SK-N-SH (cell line): ENCODE measurements at regions not wholly inside any gene's neighbourhood (a gene's known extent, or its start where the extent isn't known, plus 50 kb on each side); places are given as distances from the start of the nearest gene placed in this dataset.

Source experiments
- CTCF ChIA-PET: fragments of 300-600, 350-600 bp; formaldehyde crosslinking; extraction: SDS; loops from one replicate; lab custom pipeline; 2021; lab: Yijun Ruan, JAX
- POLR2A ChIA-PET: fragments of 350-600 bp; sonication (Branson Sonifier 250); formaldehyde crosslinking; extraction: SDS; loops from one replicate; lab custom pipeline; 2020; ENCODE audit warnings: antibody characterized with exemption, inconsistent platforms; lab: Yijun Ruan, JAX
- DNase-seq: peaks from one replicate; pipeline ENCODE4 v3.0.0; 2012
- H2AFZ ChIP-seq: fragments of 200-600 bp; sonication (generic); 2 replicates; pipeline ENCODE4 v1.8.1; 2016; ENCODE audit warnings: antibody characterized with exemption, mild to moderate bottlenecking, low read depth
- H3F3A ChIP-seq: fragments of 200-600 bp; sonication (generic); replicated peaks from 2 replicates; pipeline ENCODE3; 2016; ENCODE audit warnings: antibody characterized with exemption, mild to moderate bottlenecking; ENCODE audit not compliant: insufficient read depth
- H3K27ac ChIP-seq, 2 experiments: fragments of 200-500 bp in 1 of 2; fragments of 200-600 bp in 1 of 2; sonication (Bioruptor generic) in 1 of 2; sonication (generic), shearing (Covaris generic) in 1 of 2; 2 replicates each; pipeline versions ENCODE4 v1.5.1 to v1.6.1; 2014 to 2016; ENCODE audit warnings: low read depth in 2 of 2, inconsistent platforms in 1 of 2, low read length in 1 of 2, mild to moderate bottlenecking in 1 of 2, mixed read lengths in 1 of 2
- H3K27me3 ChIP-seq: fragments of 200-600 bp; sonication (generic), shearing (Covaris generic); 2 replicates; pipeline ENCODE4 v1.6.1; 2016; ENCODE audit warnings: mixed run types; ENCODE audit not compliant: insufficient read depth
- H3K36me3 ChIP-seq, 2 experiments: fragments of 200-500 bp in 1 of 2; fragments of 200-600 bp in 1 of 2; sonication (Bioruptor generic) in 1 of 2; sonication (generic) in 1 of 2; replicated peaks in 1 of 2; 2 replicates each; pipeline versions ENCODE3 to v1.5.1; 2014 to 2016; ENCODE audit warnings: low read length in 1 of 2, mild to moderate bottlenecking in 1 of 2; ENCODE audit not compliant: insufficient read depth in 2 of 2, control insufficient read depth in 1 of 2
- H3K4me1 ChIP-seq, 2 experiments: fragments of 200-500 bp in 1 of 2; fragments of 200-600 bp in 1 of 2; sonication (Bioruptor generic) in 1 of 2; sonication (generic), shearing (Covaris generic) in 1 of 2; 2 replicates each; pipeline versions ENCODE4 v1.5.1 to v1.6.1; 2014 to 2016; ENCODE audit warnings: low read depth in 1 of 2, low read length in 1 of 2, mixed run types in 1 of 2; ENCODE audit not compliant: insufficient read depth in 2 of 2, control insufficient read depth in 1 of 2
- H3K4me2 ChIP-seq: fragments of 200-600 bp; sonication (generic), shearing (Covaris generic); 2 replicates; pipeline ENCODE4 v1.6.1; 2017; ENCODE audit warnings: mixed run types
- H3K4me3 ChIP-seq, 2 experiments: fragments of 200-500 bp in 1 of 2; fragments of 200-600 bp in 1 of 2; sonication (Bioruptor generic) in 1 of 2; sonication (generic), shearing (Covaris generic) in 1 of 2; 2 replicates each; pipeline versions ENCODE4 v1.5.1 to v1.8.1; 2014 to 2016; ENCODE audit warnings: low read depth in 2 of 2, inconsistent platforms in 1 of 2, low read length in 1 of 2, mild to moderate bottlenecking in 1 of 2, mixed read lengths in 1 of 2, moderate library complexity in 1 of 2
- H3K79me2 ChIP-seq: fragments of 200-600 bp; sonication (generic); 2 replicates; pipeline ENCODE4 v1.8.1; 2017; ENCODE audit warnings: mild to moderate bottlenecking; ENCODE audit not compliant: insufficient read depth
- H3K9ac ChIP-seq: fragments of 200-600 bp; sonication (generic); 2 replicates; pipeline ENCODE4 v1.6.1; 2017; ENCODE audit warnings: mixed run types
- H3K9me2 ChIP-seq: fragments of 200-600 bp; sonication (generic); 2 replicates; pipeline ENCODE4 v1.6.1; 2017; ENCODE audit warnings: mixed run types
- H3K9me3 ChIP-seq: fragments of 200-600 bp; sonication (generic); 2 replicates; pipeline ENCODE4 v1.6.1; 2017; ENCODE audit warnings: mixed run types, mild to moderate bottlenecking, moderate library complexity
- H4K20me1 ChIP-seq: fragments of 200-600 bp; sonication (generic); 2 replicates; pipeline ENCODE4 v1.6.1; 2017; ENCODE audit warnings: mild to moderate bottlenecking, mixed run types; ENCODE audit not compliant: insufficient read depth
- CHD2 ChIP-seq: fragments of 150-350 bp; IDR thresholded peaks from 2 replicates; pipeline ENCODE4 v1.6.1; 2018; ENCODE audit warnings: low read length; ENCODE audit not compliant: partially characterized antibody
- CTCF ChIP-seq: fragments of 200-600 bp; sonication (generic); IDR thresholded peaks from 2 replicates; pipeline ENCODE4 v1.6.1; 2017; ENCODE audit warnings: antibody characterized with exemption, mild to moderate bottlenecking, moderate library complexity
- EP300 ChIP-seq, 2 experiments: IDR thresholded peaks; 2 replicates each; pipeline versions ENCODE4 v1.4.0 to v1.6.1; 2012; ENCODE audit warnings: borderline replicate concordance in 1 of 2, low read depth in 1 of 2, low read length in 1 of 2
- FOSL2 ChIP-seq: IDR thresholded peaks from 2 replicates; pipeline ENCODE4 v1.4.0; 2012; ENCODE audit warnings: low read depth, mild to moderate bottlenecking, moderate library complexity, borderline replicate concordance
- FOXJ3 ChIP-seq: sonication (generic); formaldehyde crosslinking; IDR thresholded peaks from 2 replicates; pipeline ENCODE4 v1.5.1; 2020; ENCODE audit warnings: mild to moderate bottlenecking, missing genetic modification reagents
- FOXM1 ChIP-seq: IDR thresholded peaks from 2 replicates; pipeline ENCODE4 v1.4.0; 2012; ENCODE audit warnings: low read depth, mild to moderate bottlenecking
- GABPA ChIP-seq: IDR thresholded peaks from 2 replicates; pipeline ENCODE4 v1.4.0; 2012; ENCODE audit warnings: low read depth, mild to moderate bottlenecking
- IRF3 ChIP-seq: fragments of 150-350 bp; IDR thresholded peaks from 2 replicates; pipeline ENCODE4 v1.6.1; 2016; ENCODE audit warnings: mild to moderate bottlenecking, low read depth, low read length
- MEF2A ChIP-seq: IDR thresholded peaks from 2 replicates; pipeline ENCODE4 v1.4.0; 2012; ENCODE audit warnings: low read depth, borderline replicate concordance
- MXI1 ChIP-seq: IDR thresholded peaks from 2 replicates; pipeline ENCODE4 v1.6.1; 2012; ENCODE audit warnings: mild to moderate bottlenecking, low read depth, low read length, improper control_type of control experiment
- NRF1 ChIP-seq: IDR thresholded peaks from 2 replicates; pipeline ENCODE4 v1.6.1; 2012; ENCODE audit warnings: low read depth, mild to moderate bottlenecking, low read length
- POLR2AphosphoS5 ChIP-seq: IDR thresholded peaks from 2 replicates; pipeline ENCODE4 v1.6.1; 2012; ENCODE audit warnings: low read depth, low read length
- RAD21 ChIP-seq: IDR thresholded peaks from 2 replicates; pipeline ENCODE4 v1.6.1; 2012; ENCODE audit warnings: mild to moderate bottlenecking, low read length
- RCOR1 ChIP-seq: fragments of 150-350 bp; IDR thresholded peaks from 2 replicates; pipeline ENCODE4 v1.6.1; 2017; ENCODE audit warnings: antibody characterized with exemption, low read length
- RFX5 ChIP-seq: IDR thresholded peaks from 2 replicates; pipeline ENCODE4 v1.6.1; 2012; ENCODE audit warnings: mild to moderate bottlenecking, improper control_type of control experiment, low read length
- RXRA ChIP-seq: IDR thresholded peaks from 2 replicates; pipeline ENCODE4 v1.4.0; 2012; ENCODE audit warnings: low read depth, mild to moderate bottlenecking, borderline replicate concordance
- SIN3A ChIP-seq: IDR thresholded peaks from 2 replicates; pipeline ENCODE4 v1.6.1; 2012; ENCODE audit warnings: low read depth, mild to moderate bottlenecking, low read length, moderate library complexity, borderline replicate concordance
- SMC3 ChIP-seq: IDR thresholded peaks from 2 replicates; pipeline ENCODE4 v1.6.1; 2012; ENCODE audit warnings: low read depth, low read length, improper control_type of control experiment
- TAF1 ChIP-seq: IDR thresholded peaks from 2 replicates; pipeline ENCODE4 v1.6.1; 2012; ENCODE audit warnings: low read depth, mild to moderate bottlenecking, low read length, moderate library complexity, borderline replicate concordance
- TCF12 ChIP-seq: IDR thresholded peaks from 2 replicates; pipeline ENCODE4 v1.4.0; 2012
- TEAD4 ChIP-seq: IDR thresholded peaks from 2 replicates; pipeline ENCODE4 v1.4.0; 2012; ENCODE audit warnings: mild to moderate bottlenecking, borderline replicate concordance; ENCODE audit not compliant: insufficient read depth
- YY1 ChIP-seq: IDR thresholded peaks from 2 replicates; pipeline ENCODE4 v1.4.0; 2012; ENCODE audit warnings: low read depth, mild to moderate bottlenecking
- WGBS: methylation state at CpG from one replicate; pipeline ENCODE4 v1.1.6; 2017; ENCODE audit warnings: low lambda C conversion rate; 5-methylcytosine and 5-hydroxymethylcytosine counted together
- TF ChIP-seq, protein P1 (sequence below): IDR thresholded peaks from 2 replicates; pipeline ENCODE4 v1.6.1; 2012; ENCODE audit warnings: mild to moderate bottlenecking, low read depth, low read length, moderate library complexity

DNA sequence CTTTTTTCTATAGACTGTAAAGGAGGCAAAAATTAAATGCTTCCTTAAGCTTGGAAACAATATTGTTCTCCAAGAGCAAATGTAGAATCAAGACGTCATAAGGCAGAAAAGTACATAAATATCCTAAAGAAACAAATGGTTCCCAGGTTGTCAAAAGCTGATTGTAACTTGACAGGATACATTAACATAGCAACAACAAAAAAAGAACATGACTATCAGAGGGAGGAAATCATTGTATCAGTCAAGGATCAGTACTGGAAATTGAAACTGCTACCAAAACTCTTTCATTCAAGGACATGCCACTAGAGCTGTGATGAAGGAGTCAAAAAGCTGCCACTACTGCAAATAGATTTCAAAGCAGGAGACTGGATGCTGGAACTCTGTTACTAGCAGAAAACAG lies 168.3 kb downstream of the BTC start:
- 53% methylated on average over 1 of the region's 1 CpG for WGBS
- Histone ChIP-seq H2AFZ (no peak overlapping the region), H3K4me3 (no peak overlapping the region), H3K4me1 (peaks cover 0 to 10% of the 10 kb centered on the region in 2 experiments; a peak in 1 of 4 replicates), H3K27me3 (peaks cover 2% of the 10 kb centered on the region; the same call in 1 of the 2 replicates), H3K36me3 (no peaks in the 10 kb centered on the region), H3K79me2 (no peaks in the 10 kb centered on the region), H4K20me1 (no peaks in the 10 kb centered on the region), H3F3A (peaks cover 8% of the 10 kb centered on the region), H3K9me2 (no peaks in the 10 kb centered on the region), H3K9ac (no peak overlapping the region), H3K4me2 (no peak overlapping the region), H3K9me3 (no peaks in the 10 kb centered on the region), H3K27ac (no peak overlapping the region)
- ChIA-PET POLR2A (no interaction called here), CTCF (no interaction called here)
- DNase-seq = no peak
- no peak for TF ChIP-seq POLR2AphosphoS5
- TF ChIP-seq TCF12 = no peak
- TF ChIP-seq FOSL2 = no peak
- TF ChIP-seq MXI1 = no peak
- TF ChIP-seq TEAD4 = no peak
- no peak for TF ChIP-seq IRF3
- TF ChIP-seq RXRA = no peak
- no peak for TF ChIP-seq CHD2
- no peak for TF ChIP-seq RFX5
- no peak for TF ChIP-seq FOXJ3 (CRISPR knock-in tag)
- no peak for TF ChIP-seq MEF2A

DNA sequence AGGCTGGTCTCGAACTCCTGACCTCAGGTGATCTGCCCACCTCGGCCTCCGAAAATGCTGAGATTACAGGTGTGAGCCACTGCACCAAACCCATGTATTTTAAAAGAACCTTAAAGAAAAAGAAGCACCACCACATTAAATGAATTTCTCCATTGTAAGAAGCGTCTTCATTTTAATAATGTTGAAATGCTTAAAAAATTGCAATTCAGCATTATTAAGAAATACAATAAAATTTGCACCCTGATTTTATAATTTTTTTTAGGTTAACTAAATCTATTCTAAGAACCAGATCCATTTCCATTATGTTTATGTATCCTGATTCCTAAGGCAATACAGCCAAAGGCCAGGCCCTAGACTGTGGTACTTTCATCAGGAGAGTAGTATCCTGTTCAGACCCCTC lies 167.2 kb downstream of the BTC start:
- Histone ChIP-seq H3K36me3 (no peaks in the 10 kb centered on the region), H3K4me3 (no peak overlapping the region), H4K20me1 (no peaks in the 10 kb centered on the region), H3K27me3 (peaks cover 10% of the 10 kb centered on the region), H3K9ac (no peak overlapping the region), H3K9me3 (no peaks in the 10 kb centered on the region), H3K4me2 (no peak overlapping the region), H3K9me2 (no peaks in the 10 kb centered on the region), H3F3A (peaks cover 8% of the 10 kb centered on the region), H2AFZ (no peak overlapping the region), H3K79me2 (no peaks in the 10 kb centered on the region), H3K4me1 (peaks cover 0 to 10% of the 10 kb centered on the region in 2 experiments; a peak in 1 of 4 replicates), H3K27ac (no peak overlapping the region)
- ChIA-PET POLR2A (no interaction called here), CTCF (no interaction called here)
- DNase-seq = no peak
- no peak for TF ChIP-seq FOXM1
- no peak for TF ChIP-seq TAF1
- no peak for TF ChIP-seq RFX5
- no peak for TF ChIP-seq GABPA
- TF ChIP-seq SIN3A = no peak
- no peak for TF ChIP-seq CTCF
- TF ChIP-seq NRF1 = no peak
- TF ChIP-seq YY1 = no peak
- TF ChIP-seq RAD21 = no peak
- TF ChIP-seq CHD2 = no peak
- TF ChIP-seq TEAD4 = no peak
- TF ChIP-seq RCOR1 = no peak
- TF ChIP-seq EP300 (IDR thresholded peaks at IDR 0.05; ENCODE audit: borderline replicate concordance in 1 of 2, low read depth in 1 of 2, low read length in 1 of 2) = no peak
- no peak for TF ChIP-seq POLR2AphosphoS5
- TF ChIP-seq, protein P1, sequence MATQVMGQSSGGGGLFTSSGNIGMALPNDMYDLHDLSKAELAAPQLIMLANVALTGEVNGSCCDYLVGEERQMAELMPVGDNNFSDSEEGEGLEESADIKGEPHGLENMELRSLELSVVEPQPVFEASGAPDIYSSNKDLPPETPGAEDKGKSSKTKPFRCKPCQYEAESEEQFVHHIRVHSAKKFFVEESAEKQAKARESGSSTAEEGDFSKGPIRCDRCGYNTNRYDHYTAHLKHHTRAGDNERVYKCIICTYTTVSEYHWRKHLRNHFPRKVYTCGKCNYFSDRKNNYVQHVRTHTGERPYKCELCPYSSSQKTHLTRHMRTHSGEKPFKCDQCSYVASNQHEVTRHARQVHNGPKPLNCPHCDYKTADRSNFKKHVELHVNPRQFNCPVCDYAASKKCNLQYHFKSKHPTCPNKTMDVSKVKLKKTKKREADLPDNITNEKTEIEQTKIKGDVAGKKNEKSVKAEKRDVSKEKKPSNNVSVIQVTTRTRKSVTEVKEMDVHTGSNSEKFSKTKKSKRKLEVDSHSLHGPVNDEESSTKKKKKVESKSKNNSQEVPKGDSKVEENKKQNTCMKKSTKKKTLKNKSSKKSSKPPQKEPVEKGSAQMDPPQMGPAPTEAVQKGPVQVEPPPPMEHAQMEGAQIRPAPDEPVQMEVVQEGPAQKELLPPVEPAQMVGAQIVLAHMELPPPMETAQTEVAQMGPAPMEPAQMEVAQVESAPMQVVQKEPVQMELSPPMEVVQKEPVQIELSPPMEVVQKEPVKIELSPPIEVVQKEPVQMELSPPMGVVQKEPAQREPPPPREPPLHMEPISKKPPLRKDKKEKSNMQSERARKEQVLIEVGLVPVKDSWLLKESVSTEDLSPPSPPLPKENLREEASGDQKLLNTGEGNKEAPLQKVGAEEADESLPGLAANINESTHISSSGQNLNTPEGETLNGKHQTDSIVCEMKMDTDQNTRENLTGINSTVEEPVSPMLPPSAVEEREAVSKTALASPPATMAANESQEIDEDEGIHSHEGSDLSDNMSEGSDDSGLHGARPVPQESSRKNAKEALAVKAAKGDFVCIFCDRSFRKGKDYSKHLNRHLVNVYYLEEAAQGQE = no peak
- TF ChIP-seq SMC3 = no peak
- WGBS = 46% methylated on average over 4 of the region's 4 CpGs
